NCI-H446 treated with DMSO at 0.1 percent for 48 hours (cell line): ENCODE measurements at regions not wholly inside any gene's neighbourhood (a gene's known extent, or its start where the extent isn't known, plus 50 kb on each side); places are given as distances from the start of the nearest gene placed in this dataset.
"Not testable (repeated sequence)": the region's sequence is repeated elsewhere in the genome, so short reads cannot be mapped to it uniquely, and the experiment has no call there.

ENCODE experiments used
- DNase-seq: peaks from one replicate; lab custom pipeline; 2025; lab: John Stamatoyannopoulos, UW

DNA sequence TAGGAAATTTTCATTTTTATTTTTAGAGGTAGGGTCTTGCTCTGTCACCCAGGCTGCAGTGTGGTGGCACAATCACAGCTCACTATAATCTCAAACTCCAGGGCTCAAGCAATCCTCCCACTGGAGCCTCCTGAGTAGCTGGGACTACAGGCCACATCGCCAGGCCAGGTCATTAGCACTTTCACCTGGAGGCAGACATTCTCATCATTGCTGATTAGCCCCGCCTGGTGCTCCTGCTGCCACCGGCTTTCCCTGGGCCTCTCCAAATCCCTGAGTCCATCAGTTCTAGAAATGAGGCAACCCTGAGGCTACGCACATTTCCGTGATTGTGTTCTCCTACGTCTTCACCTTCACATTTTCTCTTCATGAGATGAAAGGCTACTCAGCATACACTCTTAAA lies 607.7 kb upstream of the NRSN1 start:
- DNase-seq, result no peak

DNA sequence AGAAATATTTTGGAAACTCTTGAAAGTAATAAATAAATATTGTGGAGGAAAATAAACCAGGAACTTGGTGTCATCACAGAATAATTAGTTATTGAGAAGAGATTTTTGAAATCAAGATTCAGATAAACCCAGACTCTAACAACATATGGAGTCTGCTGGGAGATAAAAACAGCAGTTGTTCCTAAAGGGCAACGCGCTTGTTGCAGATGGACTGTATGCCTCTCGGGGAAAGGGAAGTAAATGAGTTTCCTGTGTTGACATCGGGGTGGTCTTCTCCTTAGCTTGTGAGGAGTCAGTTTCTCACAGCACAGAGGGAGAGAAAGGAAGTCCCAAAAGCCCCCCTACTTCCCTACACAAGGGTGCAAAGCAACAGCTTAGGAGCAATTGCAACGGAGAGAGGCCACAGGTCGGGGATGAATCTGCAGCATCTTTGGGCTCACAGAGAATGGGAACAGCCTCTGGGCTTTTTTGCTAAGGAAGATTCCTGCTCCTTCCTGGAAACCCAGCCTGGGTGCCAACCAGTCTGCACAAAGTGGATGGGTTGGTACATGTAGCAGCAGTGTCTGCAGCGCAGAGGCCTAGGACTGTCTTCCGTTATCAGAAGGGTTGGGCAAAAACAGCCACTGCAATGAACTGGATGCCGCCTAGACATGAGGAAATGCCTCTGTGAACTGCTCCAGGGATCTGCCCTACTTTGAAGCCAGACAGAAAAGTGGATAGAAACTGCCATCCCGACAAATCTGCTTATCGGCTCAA lies 603.0 kb upstream of the NRSN1 start:
- no peak for DNase-seq

DNA sequence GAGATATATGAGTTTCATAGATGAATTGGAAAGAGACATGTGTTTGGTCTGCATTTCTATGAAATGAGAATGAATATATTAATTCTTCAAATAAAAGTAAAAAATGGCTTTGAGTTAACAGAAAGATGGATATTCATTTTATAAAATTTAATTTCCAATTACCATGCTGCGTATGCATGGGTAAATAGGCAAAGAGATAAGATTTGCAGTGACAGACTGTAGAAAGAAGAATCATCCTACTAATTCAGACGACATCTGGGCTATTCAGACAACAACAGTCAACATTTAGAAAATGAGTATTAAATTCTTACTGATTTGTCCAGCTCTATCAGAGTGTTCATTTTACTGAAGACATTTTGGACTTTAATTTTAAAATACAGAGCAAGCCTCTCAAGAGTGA lies 602.2 kb upstream of the NRSN1 start:
- no peak for DNase-seq

DNA sequence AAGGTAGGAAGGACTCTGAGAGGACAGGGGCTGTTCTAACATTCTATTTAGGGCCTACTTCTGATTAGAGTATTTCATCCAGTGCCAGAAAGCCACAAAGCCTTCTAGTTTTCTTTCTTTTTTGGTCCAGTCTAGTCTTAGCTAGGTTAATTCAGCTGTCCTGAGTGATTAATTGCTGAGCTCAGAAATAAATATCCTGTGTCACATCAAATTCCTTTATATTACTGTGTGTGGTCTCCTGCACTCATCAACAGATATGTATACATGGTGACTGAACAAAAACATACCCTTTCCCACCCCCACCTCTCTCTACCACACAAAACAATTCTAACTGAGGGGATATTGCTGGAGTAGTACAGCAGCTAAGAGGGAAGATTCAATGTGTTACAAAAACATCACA lies 601.5 kb upstream of the NRSN1 start:
- no peak for DNase-seq

DNA sequence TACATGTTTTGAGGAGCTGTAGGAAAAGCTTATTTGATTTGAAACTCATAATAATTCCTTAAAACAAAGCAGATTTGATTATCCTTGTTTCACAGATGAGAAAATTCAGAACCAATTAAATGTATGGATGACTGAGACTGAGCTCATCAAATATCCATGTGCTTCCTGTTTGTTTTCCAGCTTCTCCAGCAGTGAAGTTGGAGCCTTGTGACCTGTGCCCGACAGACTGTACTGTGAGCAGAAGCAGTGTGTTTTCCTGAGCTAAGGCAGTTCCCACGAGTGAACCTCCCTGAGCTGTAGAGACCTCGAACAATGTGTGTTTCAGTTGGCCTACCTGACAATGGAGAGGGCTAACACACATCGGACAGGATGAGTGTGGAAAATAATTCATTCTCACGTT lies 599.5 kb upstream of the NRSN1 start:
- no peak for DNase-seq

DNA sequence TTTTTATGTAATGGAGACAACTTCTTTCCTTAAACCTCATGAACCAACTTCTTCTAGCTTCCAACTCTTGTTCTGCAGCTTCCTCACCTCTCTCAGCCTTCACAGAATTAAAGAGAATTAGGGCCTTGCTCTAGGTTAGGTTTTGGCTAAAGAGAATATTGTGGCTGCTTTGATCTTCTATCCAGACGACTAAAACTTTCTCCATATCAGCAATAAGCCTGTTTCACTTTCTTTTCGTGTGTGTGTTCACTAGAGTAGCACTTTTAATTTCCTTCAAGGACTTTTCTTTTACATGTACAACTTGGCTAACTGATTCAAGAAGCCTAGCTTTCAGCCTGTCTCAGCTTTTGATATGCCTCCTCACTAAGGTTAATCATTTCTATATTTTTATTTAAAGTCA lies 596.1 kb upstream of the NRSN1 start:
- DNase-seq, result no peak

DNA sequence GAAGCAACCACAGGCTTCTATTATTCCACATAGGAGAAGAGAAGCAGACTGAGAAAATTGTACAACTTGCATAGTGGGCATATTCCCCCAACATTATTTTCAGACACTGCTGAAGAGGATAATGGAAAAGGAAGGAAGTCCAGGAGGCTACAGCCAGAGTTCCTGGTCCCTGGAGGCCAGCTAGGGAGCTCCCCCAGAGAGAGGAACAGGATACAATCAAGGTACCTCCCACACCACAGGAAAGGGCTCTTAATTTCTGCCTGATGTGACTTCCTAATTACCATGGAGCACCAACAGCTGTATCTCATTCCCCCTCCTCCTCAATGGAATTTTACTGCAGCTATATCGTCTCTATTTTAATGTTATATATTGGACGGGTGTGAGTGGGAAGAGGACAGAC lies 594.3 kb upstream of the NRSN1 start:
- no peak for DNase-seq

DNA sequence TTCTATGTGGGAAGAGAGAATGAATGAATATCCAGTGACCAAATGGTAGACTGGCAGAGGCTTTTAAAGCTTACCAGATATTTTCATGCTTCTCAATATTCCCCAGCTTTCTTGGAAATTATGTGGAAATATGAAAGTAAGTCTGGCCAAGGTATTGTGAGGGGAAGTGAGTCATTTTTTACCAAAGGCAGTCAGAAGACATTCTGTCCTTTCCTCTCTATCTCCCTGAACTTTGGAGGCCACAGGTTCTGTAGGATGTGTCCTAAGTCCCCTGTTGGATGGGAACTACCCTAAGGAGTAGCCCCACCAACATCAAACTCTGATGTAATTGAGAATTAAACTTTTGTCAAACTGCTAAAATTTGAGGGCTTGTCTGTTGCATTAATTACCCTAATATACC lies 593.8 kb upstream of the NRSN1 start:
- DNase-seq, result no peak

DNA sequence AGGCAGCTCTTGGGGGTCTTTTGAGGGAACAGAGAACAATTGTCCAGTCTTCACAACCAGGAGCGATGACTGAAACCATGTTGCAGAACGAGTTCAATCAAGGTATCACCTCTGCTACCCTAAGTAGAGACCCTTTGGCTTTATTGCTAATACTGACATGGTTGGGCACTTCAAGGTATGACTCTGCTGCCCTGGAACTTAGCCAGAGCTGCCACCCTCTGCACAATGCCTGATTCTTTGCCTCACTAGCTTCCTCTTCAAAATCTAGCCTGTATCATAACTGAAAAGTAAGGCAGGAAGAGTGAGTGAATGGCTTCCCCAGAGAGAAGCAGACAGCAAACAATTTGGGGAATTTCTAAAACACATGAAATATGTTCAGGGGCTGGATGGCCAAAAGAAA lies 592.7 kb upstream of the NRSN1 start:
- no peak for DNase-seq

DNA sequence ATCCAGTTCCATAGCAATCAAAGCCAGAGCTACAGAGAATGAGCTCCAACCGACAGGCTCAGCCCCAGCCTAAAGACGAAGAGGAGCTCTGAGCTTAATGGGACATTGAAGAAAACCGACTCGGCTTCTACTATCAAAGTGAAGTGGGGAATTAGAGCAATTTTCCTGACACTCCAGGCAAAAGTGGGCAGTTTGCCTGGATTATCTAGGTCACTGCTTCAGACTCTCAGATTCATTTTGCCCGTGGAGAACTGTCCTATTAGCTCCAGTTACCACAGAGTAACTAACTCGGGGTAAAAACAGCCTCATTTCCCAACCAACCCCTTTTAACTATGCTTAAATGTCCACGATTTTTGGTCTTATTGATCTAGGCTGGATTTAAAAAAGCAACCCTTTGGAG lies 592.1 kb upstream of the NRSN1 start:
- no peak for DNase-seq

DNA sequence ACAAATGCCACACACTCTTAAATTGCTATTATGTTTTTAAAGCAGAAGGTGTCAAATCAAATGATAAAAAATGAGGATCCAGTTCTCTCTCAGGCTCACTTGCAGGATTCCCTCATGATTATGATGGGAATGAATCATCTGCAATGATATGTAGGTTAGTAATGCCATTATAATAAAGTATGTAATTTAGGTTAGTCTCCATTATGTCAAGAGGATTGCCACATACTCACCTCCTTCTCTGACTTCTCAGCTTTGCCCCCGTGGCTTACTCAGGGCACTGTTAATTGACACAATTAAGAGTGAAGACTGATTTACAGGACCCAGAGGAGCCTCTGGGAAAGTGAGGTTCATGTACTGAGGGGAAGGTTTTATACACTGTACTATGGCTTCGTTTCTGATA lies 591.7 kb upstream of the NRSN1 start:
- no peak for DNase-seq

DNA sequence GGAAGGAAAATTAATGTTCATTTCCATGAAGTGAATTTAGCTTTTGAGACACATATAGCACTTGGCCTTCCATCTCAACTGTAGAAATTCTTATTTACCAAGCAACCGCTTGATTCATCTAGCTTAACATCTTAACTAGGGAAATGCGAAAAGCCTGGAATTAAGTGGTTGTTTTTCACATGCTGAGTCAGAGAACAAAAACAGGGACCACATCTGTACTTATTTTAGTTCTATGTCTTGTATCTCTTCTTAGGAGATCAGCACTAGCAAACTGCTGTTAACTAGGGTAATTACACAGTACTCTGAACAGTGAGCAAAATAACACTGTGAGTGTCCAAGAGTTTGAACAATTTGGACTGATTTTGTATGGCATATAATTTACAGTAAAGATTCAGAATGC lies 590.9 kb upstream of the NRSN1 start:
- no peak for DNase-seq

DNA sequence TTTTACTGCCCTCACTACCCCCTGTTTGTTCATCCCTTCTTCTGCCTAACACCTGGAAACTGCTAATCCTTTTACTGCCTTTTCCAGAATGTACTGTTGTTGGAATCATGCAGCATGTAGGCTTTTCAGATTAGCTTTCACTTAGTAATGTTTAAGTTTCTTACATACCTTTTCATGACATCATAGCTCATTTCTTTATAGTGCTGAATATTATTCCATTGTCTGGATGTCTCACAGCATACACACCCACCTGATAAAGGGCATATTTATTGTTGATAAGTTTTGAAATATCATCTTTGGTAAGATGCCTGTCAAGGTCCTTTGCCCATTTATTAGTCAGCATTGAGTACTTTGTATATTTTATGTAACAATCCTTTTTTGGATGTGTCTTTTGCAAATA lies 588.2 kb upstream of the NRSN1 start:
- no peak for DNase-seq

DNA sequence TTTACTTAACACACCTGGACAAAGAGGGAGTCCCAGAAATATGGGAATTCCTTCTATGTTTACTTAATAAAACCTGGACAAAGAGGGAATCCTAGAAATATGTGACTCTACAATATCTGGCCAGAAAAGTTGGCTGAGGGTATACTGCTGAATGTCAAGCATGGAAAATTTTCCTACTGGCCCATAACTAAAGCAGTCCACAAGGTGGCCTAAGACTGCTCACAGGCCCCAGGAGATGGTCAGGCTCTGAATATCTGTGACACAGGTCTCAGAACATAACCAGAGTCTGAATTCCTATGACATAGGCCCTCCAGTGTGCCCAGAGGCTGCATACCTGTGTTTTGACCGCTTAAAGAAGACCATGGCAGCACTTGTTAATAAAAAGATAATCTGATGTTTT lies 578.2 kb upstream of the NRSN1 start:
- DNase-seq, result no peak

DNA sequence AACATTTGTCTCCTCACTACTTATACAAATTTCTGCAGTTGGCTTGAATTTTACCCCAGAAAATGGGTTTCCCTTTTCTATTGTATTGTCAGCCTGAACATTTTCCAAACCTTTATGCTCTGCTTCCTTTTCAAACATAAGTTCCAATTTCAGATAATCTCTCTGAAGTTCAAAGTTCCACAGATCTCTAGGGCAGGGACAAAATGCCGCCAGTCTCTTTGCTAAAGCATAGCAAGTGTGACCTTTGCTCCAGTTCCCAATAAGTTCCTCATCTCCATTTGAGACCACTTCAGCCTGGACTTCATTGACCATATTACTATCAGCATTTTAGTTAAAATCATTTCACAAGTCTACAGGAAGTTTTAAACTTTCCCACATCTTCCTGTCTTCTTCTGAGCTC lies 571.1 kb upstream of the NRSN1 start:
- not testable (repeated sequence) for DNase-seq

DNA sequence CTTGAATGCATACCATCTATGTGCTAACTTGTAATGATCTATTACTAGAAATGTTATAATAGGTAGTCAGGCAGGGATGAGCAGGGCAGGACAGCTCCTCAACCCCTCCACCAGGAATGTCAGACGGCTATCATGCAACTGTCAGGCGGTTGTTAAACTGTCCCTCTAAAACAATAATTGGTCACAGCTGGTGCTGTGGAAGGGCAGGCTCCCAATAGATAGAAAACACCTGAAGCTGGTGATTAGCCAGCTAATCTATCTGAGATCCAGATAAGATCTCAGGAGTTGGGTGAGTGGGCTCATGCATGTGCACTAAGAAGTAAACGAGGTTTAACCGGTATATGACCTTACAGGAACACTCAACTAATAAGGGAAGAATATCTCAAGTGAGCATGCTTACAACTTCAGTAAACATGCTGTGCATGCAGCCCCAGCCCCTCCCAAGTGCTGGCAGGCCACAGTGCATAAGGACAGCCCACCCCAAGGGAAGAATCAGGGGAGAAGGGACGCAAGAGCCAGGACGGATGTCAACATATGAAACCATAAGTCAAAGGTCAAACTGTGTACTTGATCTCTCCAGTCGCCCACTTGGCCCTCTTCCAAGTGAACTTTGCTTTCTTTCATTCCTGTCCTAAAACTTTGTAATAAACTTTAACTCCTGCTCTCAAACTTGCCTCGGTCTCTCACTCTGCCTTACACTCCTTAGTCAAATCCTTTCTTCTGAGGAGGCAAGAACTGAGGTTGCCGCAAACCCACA lies 566.2 kb upstream of the NRSN1 start:
- DNase-seq, result no peak

DNA sequence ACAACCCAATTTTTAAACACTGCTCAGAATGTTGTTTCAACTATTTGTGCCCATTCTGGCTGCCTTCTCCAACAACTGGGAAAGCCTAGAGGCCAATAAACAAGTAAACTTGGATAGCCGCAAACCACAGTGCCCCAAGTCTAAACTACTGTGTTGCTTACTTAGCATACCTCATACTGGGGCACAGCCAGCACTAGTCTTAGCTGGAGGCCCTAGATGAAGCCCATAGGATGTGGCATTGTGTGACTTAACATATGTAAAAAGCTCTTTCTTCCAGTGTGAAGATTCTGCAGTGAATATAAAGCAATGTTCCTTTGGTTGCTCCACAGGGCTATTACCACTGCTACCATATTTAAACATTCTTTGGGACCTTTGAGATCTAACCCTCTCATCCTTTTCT lies 564.3 kb upstream of the NRSN1 start:
- no peak for DNase-seq

DNA sequence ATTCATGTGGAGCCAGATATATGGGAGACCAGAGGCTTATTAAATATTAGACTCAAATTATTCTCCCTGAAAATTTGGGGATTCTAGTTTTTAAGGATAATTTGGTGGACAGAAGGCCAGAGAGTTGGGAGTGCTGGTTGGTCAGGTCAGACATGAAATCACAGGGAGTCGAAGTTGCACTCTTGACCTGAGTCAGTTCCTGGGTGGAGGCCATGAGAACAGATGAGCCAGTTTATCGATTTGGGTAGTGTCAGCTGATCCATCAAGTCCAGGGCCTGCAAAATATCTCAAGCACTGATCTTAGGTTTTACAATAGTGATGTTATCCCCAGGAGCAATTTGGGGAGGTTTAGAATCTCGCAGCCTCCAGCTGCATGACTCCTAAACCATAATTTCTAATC lies 563.5 kb upstream of the NRSN1 start:
- DNase-seq, result no peak

DNA sequence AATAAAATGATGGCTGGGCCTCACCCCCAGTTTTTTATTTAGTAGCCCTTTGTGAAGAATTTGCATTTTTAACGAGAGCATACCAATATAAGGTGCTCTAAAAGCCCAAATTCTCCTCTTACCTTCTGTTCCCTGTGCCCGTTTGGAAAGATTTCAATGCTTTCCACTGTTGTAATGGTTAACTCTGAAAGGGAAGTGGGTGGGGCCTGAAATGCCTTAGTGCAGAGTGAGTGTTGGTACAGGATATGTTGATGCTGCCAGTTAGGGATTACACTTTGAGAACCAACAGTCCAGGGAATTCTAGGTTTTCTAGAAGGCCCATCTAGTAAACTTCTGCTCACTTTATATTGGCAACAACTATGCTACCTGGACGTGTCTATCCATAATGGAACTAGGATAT lies 562.7 kb upstream of the NRSN1 start:
- DNase-seq, result no peak

DNA sequence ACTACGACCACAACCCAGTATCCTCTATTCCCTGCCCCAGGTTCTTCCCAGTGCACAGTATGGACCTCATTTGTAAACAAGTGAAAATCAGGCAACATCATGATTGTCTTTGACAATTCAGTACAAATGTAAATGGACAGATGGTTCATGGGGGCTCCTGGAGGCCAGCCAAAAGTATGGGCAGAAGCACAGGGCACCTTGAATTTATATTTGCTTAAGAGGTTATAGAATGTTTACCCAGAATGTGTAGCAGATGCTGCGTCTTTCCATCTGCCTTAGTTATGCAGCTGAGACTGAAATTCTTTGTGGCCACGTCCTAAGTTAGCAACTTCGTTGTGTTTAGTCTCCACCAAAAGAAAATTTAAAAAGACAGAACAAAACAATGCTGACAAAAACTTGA lies 559.6 kb upstream of the NRSN1 start:
- DNase-seq, result peak; percentile 93

DNA sequence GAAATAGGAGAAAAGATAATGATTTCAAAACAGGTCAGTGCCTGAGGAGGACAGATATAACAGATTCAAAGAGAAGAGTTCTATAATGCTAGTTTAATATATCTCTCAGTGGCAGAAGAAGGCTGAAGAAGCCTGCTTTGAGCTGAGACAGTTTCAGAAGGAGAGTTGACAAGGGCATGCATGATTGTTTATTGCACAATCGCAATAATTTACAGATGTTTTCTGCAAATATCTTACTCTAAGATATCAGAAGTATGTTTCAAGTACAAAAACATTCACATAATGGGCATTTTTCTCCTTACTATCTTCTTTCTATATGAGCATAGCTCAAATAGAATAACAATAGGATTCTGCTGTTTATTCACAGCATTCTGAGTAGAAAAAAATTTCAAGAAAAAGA lies 557.7 kb upstream of the NRSN1 start:
- DNase-seq, result no peak

DNA sequence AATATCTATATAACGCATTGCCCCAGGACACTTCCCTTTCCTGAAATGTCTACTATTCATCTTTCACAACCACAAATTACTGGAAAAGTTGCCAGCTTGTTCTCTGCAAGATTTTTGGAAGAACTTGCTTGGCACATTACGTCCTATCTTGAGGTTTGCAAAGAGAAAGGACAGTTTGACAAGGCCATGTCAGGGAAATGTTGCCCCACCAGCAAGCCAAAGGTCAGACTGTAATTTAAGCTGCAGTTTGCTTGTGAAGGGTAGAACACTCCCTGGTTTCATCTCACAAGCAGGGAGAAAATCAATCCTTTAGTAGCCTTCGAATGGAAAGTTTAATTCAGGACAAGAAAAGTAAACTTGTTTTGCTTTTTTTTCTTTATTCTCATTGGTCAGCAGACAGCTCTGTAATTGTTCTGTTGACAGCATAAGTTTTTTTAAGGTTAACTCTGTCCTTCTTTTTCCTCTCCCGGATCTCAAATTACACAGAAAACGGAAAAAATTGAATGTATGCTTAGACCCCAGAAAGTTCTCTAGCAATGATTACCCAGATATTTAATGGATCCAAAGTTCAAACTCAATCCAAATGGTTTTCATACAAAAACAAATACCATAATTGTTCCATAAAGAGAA lies 541.8 kb upstream of the NRSN1 start:
- DNase-seq, result no peak

DNA sequence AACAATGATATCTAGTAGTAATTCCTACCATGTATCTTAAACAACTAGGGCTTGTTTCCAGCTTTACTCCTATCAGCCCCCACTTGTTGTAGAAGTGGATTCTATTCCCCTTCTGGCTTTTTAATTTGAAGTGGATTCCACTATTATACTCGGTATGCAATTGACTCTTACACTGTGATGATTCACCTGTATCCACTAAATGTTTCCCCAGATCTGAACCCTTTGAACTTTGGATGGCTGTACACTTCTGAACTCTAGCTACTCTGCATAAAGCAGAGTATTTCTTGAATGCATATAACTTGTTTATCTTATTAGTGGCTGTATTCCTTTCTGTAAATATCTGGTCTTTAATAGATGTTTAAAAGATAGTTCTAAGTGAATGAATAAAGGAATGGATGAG lies 538.4 kb upstream of the NRSN1 start:
- DNase-seq, result no peak
